ENCODE measurements at regions not wholly inside any gene's neighbourhood (a gene's known extent, or its start where the extent isn't known, plus 50 kb on each side); places are given as distances from the start of the nearest gene placed in this dataset.

DNA sequence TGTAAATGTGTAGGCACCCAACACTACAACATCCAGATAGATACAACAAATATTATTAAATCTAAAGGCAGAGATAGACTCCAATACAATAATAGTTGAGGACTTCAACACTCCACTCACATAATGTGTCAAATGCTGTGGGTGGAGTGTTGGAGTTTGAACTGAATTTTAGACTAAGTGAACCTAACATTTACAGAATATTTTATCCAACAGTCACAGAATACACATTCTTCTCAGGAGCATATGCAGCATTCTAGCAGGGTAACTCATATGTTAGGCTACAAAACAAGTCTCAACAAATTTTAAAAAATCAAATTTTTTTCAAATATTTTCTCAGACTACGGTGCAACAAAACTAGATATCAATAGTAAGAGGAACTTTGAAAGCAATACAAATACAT lies 648.7 kb upstream of the CDH18 start:
- no peak overlapping the region for H3K9ac ChIP-seq (ENCODE audit: low read length)
- no peaks in the 10 kb centered on the region for H3K9me2 ChIP-seq (replicated peaks; ENCODE audit: insufficient read depth, low read length)
- no peaks in the 10 kb centered on the region for H4K20me1 ChIP-seq (ENCODE audit: insufficient read depth, low read length)
- no peaks in the 10 kb centered on the region for H3K36me3 ChIP-seq (replicated peaks; ENCODE audit: insufficient read depth, low read length)
- H3K79me2 ChIP-seq (ENCODE audit: low read length) = no peaks in the 10 kb centered on the region
- no peak overlapping the region for H3K4me2 ChIP-seq (ENCODE audit: low read depth, low read length)
- no peak overlapping the region for H2AFZ ChIP-seq (ENCODE audit: low read length)
- H3K27ac ChIP-seq (ENCODE audit: low read length) = no peak overlapping the region
- no peaks in the 10 kb centered on the region for H3K27me3 ChIP-seq (replicated peaks; ENCODE audit: insufficient read depth, low read length)
- no peaks in the 10 kb centered on the region for H3F3A ChIP-seq (ENCODE audit: insufficient read depth, low read length)
- H3K9me3 ChIP-seq (replicated peaks; ENCODE audit: insufficient read depth, low read length) = no peaks in the 10 kb centered on the region; the same call in 1 of the 2 replicates
- no peak overlapping the region for H3K4me3 ChIP-seq (ENCODE audit: low read length)
- no peaks in the 10 kb centered on the region for H3K4me1 ChIP-seq (ENCODE audit: low read length)
- TF ChIP-seq EZH2 (optimal IDR thresholded peaks at IDR 0.05; ENCODE audit: low read depth, low read length) (no peak), EZH2phosphoT487 (IDR thresholded peaks at IDR 0.05; ENCODE audit: low read length) (no peak)
- TF ChIP-seq, protein P1, sequence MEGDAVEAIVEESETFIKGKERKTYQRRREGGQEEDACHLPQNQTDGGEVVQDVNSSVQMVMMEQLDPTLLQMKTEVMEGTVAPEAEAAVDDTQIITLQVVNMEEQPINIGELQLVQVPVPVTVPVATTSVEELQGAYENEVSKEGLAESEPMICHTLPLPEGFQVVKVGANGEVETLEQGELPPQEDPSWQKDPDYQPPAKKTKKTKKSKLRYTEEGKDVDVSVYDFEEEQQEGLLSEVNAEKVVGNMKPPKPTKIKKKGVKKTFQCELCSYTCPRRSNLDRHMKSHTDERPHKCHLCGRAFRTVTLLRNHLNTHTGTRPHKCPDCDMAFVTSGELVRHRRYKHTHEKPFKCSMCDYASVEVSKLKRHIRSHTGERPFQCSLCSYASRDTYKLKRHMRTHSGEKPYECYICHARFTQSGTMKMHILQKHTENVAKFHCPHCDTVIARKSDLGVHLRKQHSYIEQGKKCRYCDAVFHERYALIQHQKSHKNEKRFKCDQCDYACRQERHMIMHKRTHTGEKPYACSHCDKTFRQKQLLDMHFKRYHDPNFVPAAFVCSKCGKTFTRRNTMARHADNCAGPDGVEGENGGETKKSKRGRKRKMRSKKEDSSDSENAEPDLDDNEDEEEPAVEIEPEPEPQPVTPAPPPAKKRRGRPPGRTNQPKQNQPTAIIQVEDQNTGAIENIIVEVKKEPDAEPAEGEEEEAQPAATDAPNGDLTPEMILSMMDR (IDR thresholded peaks at IDR 0.05; ENCODE audit: low read length) = no peak
- no peak for DNase-seq

DNA sequence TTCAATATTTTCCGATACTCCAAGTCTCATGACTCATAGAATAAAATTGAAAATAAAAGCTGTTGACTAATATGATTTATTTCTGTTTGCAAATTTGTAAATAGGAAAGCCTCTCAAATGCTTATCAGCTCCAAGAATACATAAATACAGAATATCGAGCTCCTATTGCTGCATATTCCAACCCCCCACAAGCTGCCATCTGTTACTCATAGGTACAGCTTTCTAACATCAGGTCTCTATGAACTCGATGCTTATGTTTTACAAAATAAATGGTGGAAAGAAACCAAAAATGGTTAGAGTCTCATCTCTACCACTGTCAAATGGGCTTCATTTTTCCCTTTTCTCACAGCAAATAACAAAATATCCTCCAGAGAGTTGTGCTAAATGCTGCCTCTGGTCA lies 631.6 kb upstream of the CDH18 start:
- H3K79me2 ChIP-seq (ENCODE audit: low read length) = no peaks in the 10 kb centered on the region
- no peak for TF ChIP-seq EZH2phosphoT487 (IDR thresholded peaks at IDR 0.05; ENCODE audit: low read length)
- no peak for TF ChIP-seq EZH2 (optimal IDR thresholded peaks at IDR 0.05; ENCODE audit: low read depth, low read length)
- TF ChIP-seq, protein P1 (IDR thresholded peaks at IDR 0.05; ENCODE audit: low read length) = no peak
- no peaks in the 10 kb centered on the region for H3K9me2 ChIP-seq (replicated peaks; ENCODE audit: insufficient read depth, low read length)
- no peak overlapping the region for H3K4me3 ChIP-seq (ENCODE audit: low read length)
- no peak overlapping the region for H3K27ac ChIP-seq (ENCODE audit: low read length)
- no peak for DNase-seq
- no peak overlapping the region for H3K4me2 ChIP-seq (ENCODE audit: low read depth, low read length)
- H3K9ac ChIP-seq (ENCODE audit: low read length) = no peak overlapping the region
- H4K20me1 ChIP-seq (ENCODE audit: insufficient read depth, low read length) = no peaks in the 10 kb centered on the region
- H3K27me3 ChIP-seq (replicated peaks; ENCODE audit: insufficient read depth, low read length) = no peaks in the 10 kb centered on the region
- no peaks in the 10 kb centered on the region for H3F3A ChIP-seq (ENCODE audit: insufficient read depth, low read length)
- H3K36me3 ChIP-seq (replicated peaks; ENCODE audit: insufficient read depth, low read length) = no peaks in the 10 kb centered on the region
- H3K9me3 ChIP-seq (replicated peaks; ENCODE audit: insufficient read depth, low read length) = no peaks in the 10 kb centered on the region
- no peak overlapping the region for H2AFZ ChIP-seq (ENCODE audit: low read length)
- no peaks in the 10 kb centered on the region for H3K4me1 ChIP-seq (ENCODE audit: low read length)

DNA sequence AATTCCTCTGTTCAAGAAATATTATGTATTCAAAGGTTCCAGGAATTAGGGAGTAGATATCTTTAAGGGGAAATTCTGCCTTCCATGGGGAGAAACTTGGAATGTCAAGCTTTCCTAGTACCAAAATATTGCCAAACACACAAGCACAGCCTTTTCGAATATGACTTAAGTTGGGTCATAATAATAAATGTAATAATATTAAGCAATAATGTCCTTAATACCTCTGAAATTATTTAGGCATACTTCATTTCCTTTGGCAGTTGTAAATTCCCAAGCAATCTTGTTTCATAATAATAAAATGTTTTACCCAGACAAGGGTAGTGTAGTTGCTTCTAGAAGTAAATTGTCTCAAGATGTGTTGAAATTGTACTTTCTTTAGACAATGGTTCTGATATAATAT lies 630.3 kb upstream of the CDH18 start:
- H3K27me3 ChIP-seq (replicated peaks; ENCODE audit: insufficient read depth, low read length) = no peaks in the 10 kb centered on the region
- H3K36me3 ChIP-seq (replicated peaks; ENCODE audit: insufficient read depth, low read length) = no peaks in the 10 kb centered on the region
- H3K79me2 ChIP-seq (ENCODE audit: low read length) = no peaks in the 10 kb centered on the region
- DNase-seq = no peak
- no peaks in the 10 kb centered on the region for H3K9me2 ChIP-seq (replicated peaks; ENCODE audit: insufficient read depth, low read length)
- no peak overlapping the region for H3K27ac ChIP-seq (ENCODE audit: low read length)
- H3K4me2 ChIP-seq (ENCODE audit: low read depth, low read length) = no peak overlapping the region
- no peak overlapping the region for H2AFZ ChIP-seq (ENCODE audit: low read length)
- no peaks in the 10 kb centered on the region for H3F3A ChIP-seq (ENCODE audit: insufficient read depth, low read length)
- no peaks in the 10 kb centered on the region for H4K20me1 ChIP-seq (ENCODE audit: insufficient read depth, low read length)
- H3K9ac ChIP-seq (ENCODE audit: low read length) = no peak overlapping the region
- no peaks in the 10 kb centered on the region for H3K9me3 ChIP-seq (replicated peaks; ENCODE audit: insufficient read depth, low read length)
- no peak overlapping the region for H3K4me3 ChIP-seq (ENCODE audit: low read length)
- no peaks in the 10 kb centered on the region for H3K4me1 ChIP-seq (ENCODE audit: low read length)
- TF ChIP-seq, protein P1 (IDR thresholded peaks at IDR 0.05; ENCODE audit: low read length) = no peak
- TF ChIP-seq EZH2phosphoT487 (IDR thresholded peaks at IDR 0.05; ENCODE audit: low read length) = no peak
- no peak for TF ChIP-seq EZH2 (optimal IDR thresholded peaks at IDR 0.05; ENCODE audit: low read depth, low read length)

Measured in MM.1S (cell line).